Suprapubic skin (tissue), 4 donors: ENCODE measurements at regions not wholly inside any gene's neighbourhood (a gene's known extent, or its start where the extent isn't known, plus 50 kb on each side); places are given as distances from the start of the nearest gene placed in this dataset.

ENCODE experiments used
- DNase-seq, 2 donors: peaks; one replicate each; pipeline ENCODE4 v3.0.0-alpha.2; 2019; ENCODE audit warnings: low spot score in 2 of 2
- H3K27ac ChIP-seq: fragments of 200-600 bp; sonication (generic); one replicate; pipeline ENCODE4 v1.5.1; 2019
- H3K27me3 ChIP-seq: fragments of 200-600 bp; sonication (generic); one replicate; pipeline ENCODE4 v1.5.1; 2019
- H3K36me3 ChIP-seq: fragments of 200-600 bp; sonication (generic); one replicate; pipeline ENCODE4 v1.5.1; 2019
- H3K4me1 ChIP-seq: fragments of 200-600 bp; sonication (generic); one replicate; pipeline ENCODE4 v1.5.1; 2019
- H3K4me3 ChIP-seq: fragments of 200-600 bp; sonication (generic); one replicate; pipeline ENCODE4 v1.5.1; 2019; ENCODE audit warnings: mild to moderate bottlenecking
- H3K9me3 ChIP-seq: fragments of 200-600 bp; sonication (generic); one replicate; pipeline ENCODE4 v1.5.1; 2019
- CTCF ChIP-seq, 2 donors: fragments of 200-600 bp in 1 of 2; fragments of 450-650 bp in 1 of 2; sonication (generic) in 1 of 2; IDR thresholded peaks; one replicate each; pipeline ENCODE4 v1.5.1; 2016 to 2019; ENCODE audit warnings: antibody characterized with exemption in 2 of 2, mild to moderate bottlenecking in 1 of 2, moderate library complexity in 1 of 2
- EP300 ChIP-seq: sonication (generic); formaldehyde crosslinking; IDR thresholded peaks from one replicate; pipeline ENCODE4 v1.6.1; 2017; ENCODE audit warnings: antibody characterized with exemption
- POLR2A ChIP-seq, 2 donors: fragments of 450-650 bp; IDR thresholded peaks; one replicate each; pipeline ENCODE4 v1.6.1; 2017; ENCODE audit warnings: antibody characterized with exemption in 2 of 2, mild to moderate bottlenecking in 2 of 2, moderate library complexity in 2 of 2
- POLR2AphosphoS5 ChIP-seq, 3 donors: sonication (generic); formaldehyde crosslinking; IDR thresholded peaks; one replicate each; pipeline ENCODE4 v1.6.1; 2017; ENCODE audit warnings: antibody characterized with exemption in 3 of 3
- WGBS: methylation state at CpG from one replicate; pipeline ENCODE4 v1.1.5; 2018; 5-methylcytosine and 5-hydroxymethylcytosine counted together

GRCh38 chr3:88209356-88209755 is 59.6 kb downstream of the C3orf38 start:
- no peaks in the 10 kb centered on the region for H3K36me3 ChIP-seq
- no peaks in the 10 kb centered on the region for H3K9me3 ChIP-seq
- no peaks in the 10 kb centered on the region for H3K27me3 ChIP-seq
- no peaks in the 10 kb centered on the region for H3K4me1 ChIP-seq
- no peak overlapping the region for H3K27ac ChIP-seq
- no peak for TF ChIP-seq EP300
- no peak for TF ChIP-seq POLR2A (IDR thresholded peaks at IDR 0.05)
- no peak for TF ChIP-seq POLR2AphosphoS5 (IDR thresholded peaks at IDR 0.05)
- no peak for TF ChIP-seq CTCF (IDR thresholded peaks at IDR 0.05)
- DNase-seq: no peak
- H3K4me3 ChIP-seq: no peak overlapping the region

GRCh38 chr3:88211096-88211890 is 61.5 kb downstream of the C3orf38 start:
- no peak overlapping the region for H3K4me3 ChIP-seq
- WGBS: 81% methylated on average over 2 of the region's 2 CpGs
- no peak for DNase-seq
- no peaks in the 10 kb centered on the region for H3K9me3 ChIP-seq
- no peak for TF ChIP-seq POLR2A (IDR thresholded peaks at IDR 0.05)
- no peak for TF ChIP-seq CTCF (IDR thresholded peaks at IDR 0.05)
- no peak for TF ChIP-seq POLR2AphosphoS5 (IDR thresholded peaks at IDR 0.05)
- no peak for TF ChIP-seq EP300
- no peak overlapping the region for H3K27ac ChIP-seq
- H3K27me3 ChIP-seq: no peaks in the 10 kb centered on the region
- no peaks in the 10 kb centered on the region for H3K36me3 ChIP-seq
- H3K4me1 ChIP-seq: no peaks in the 10 kb centered on the region

- H3K4me3 ChIP-seq: no peak overlapping the region
Observed at GRCh38 chr3:88219138-88219792, 69.5 kb downstream of the C3orf38 start.

GRCh38 chr3:88220126-88220525 is 70.4 kb downstream of the C3orf38 start:
- DNase-seq: no peak
- no peak overlapping the region for H3K27ac ChIP-seq
- H3K27me3 ChIP-seq: no peaks in the 10 kb centered on the region
- H3K4me3 ChIP-seq: no peak overlapping the region
- no peaks in the 10 kb centered on the region for H3K4me1 ChIP-seq
- H3K36me3 ChIP-seq: no peaks in the 10 kb centered on the region
- 54% methylated on average over 4 of the region's 4 CpGs for WGBS
- H3K9me3 ChIP-seq: no peaks in the 10 kb centered on the region
- TF ChIP-seq CTCF (IDR thresholded peaks at IDR 0.05) (no peak), EP300 (no peak), POLR2A (IDR thresholded peaks at IDR 0.05) (no peak), POLR2AphosphoS5 (IDR thresholded peaks at IDR 0.05) (no peak)

More at GRCh38 chr3:88219138-88219792, 69.5 kb downstream of the C3orf38 start:
- no peak for DNase-seq
- Histone ChIP-seq H3K27ac (no peak overlapping the region), H3K9me3 (no peaks in the 10 kb centered on the region), H3K36me3 (no peaks in the 10 kb centered on the region), H3K4me1 (no peaks in the 10 kb centered on the region), H3K27me3 (no peaks in the 10 kb centered on the region)
- TF ChIP-seq POLR2AphosphoS5 (IDR thresholded peaks at IDR 0.05): no peak
- TF ChIP-seq POLR2A (IDR thresholded peaks at IDR 0.05): no peak
- peak in 1 of 2 donors; percentile 26 for TF ChIP-seq CTCF (IDR thresholded peaks at IDR 0.05)
- WGBS: 18% methylated on average over 6 of the region's 7 CpGs

- no peak for DNase-seq
- Histone ChIP-seq H3K4me3 (no peak overlapping the region), H3K36me3 (no peaks in the 10 kb centered on the region), H3K27ac (no peak overlapping the region), H3K9me3 (no peaks in the 10 kb centered on the region), H3K4me1 (no peaks in the 10 kb centered on the region), H3K27me3 (no peaks in the 10 kb centered on the region)
- WGBS: 81% methylated on average over 1 of the region's 1 CpG
- TF ChIP-seq CTCF (IDR thresholded peaks at IDR 0.05) (no peak), POLR2A (IDR thresholded peaks at IDR 0.05) (no peak)
Observed at GRCh38 chr3:88221726-88222125, 72.0 kb downstream of the C3orf38 start.
